HEK293T (cell line): ENCODE measurements at regions not wholly inside any gene's neighbourhood (a gene's known extent, or its start where the extent isn't known, plus 50 kb on each side); places are given as distances from the start of the nearest gene placed in this dataset.

Experiments
- CTCF ChIA-PET: fragments of 350-600 bp; formaldehyde crosslinking; extraction: SDS; loops from one replicate; lab custom pipeline; 2021; ENCODE audit warnings: antibody characterized with exemption, inconsistent platforms; lab: Yijun Ruan, JAX
- POLR2A ChIA-PET: fragments of 350-600 bp; formaldehyde crosslinking; extraction: SDS; loops from one replicate; lab custom pipeline; 2020; ENCODE audit warnings: antibody characterized with exemption, inconsistent platforms; lab: Yijun Ruan, JAX
- DNase-seq: peaks from one replicate; pipeline ENCODE4 v3.0.0; 2012; ENCODE audit warnings: mixed read lengths; ENCODE audit errors: extremely low spot score
- ARNT ChIP-seq: fragments of 450-650 bp; IDR thresholded peaks from 2 replicates; pipeline ENCODE4 v1.6.1; 2017; ENCODE audit warnings: mild to moderate bottlenecking
- BHLHE40 ChIP-seq: fragments of 450-650 bp; IDR thresholded peaks from 2 replicates; pipeline ENCODE4 v1.6.1; 2016; ENCODE audit warnings: mild to moderate bottlenecking, moderate library complexity, borderline replicate concordance
- CTBP1 ChIP-seq: fragments of 450-650 bp; IDR thresholded peaks from 2 replicates; pipeline ENCODE4 v1.6.1; 2016; ENCODE audit warnings: borderline replicate concordance
- ELF4 ChIP-seq: fragments of 450-650 bp; IDR thresholded peaks from 2 replicates; pipeline ENCODE4 v1.6.1; 2017; ENCODE audit warnings: antibody characterized with exemption
- FOXA1 ChIP-seq: fragments of 450-650 bp; IDR thresholded peaks from 2 replicates; pipeline ENCODE4 v1.6.1; 2016; ENCODE audit warnings: mild to moderate bottlenecking
- FOXK2 ChIP-seq: fragments of 450-650 bp; IDR thresholded peaks from 2 replicates; pipeline ENCODE4 v1.6.1; 2016; ENCODE audit warnings: mild to moderate bottlenecking
- FOXM1 ChIP-seq: fragments of 450-650 bp; IDR thresholded peaks from 2 replicates; pipeline ENCODE4 v1.6.1; 2017; ENCODE audit warnings: mild to moderate bottlenecking, borderline replicate concordance
- HDGF ChIP-seq: fragments of 450-650 bp; IDR thresholded peaks from 2 replicates; pipeline ENCODE4 v1.6.1; 2017; ENCODE audit warnings: antibody characterized with exemption, borderline replicate concordance
- L3MBTL2 ChIP-seq: fragments of 450-650 bp; conservative IDR thresholded peaks from 2 replicates; pipeline ENCODE4 v1.6.1; 2016; ENCODE audit warnings: mild to moderate bottlenecking
- LEF1 ChIP-seq: fragments of 450-650 bp; IDR thresholded peaks from 2 replicates; pipeline ENCODE4 v1.6.1; 2017; ENCODE audit warnings: mild to moderate bottlenecking, borderline replicate concordance
- NFRKB ChIP-seq: fragments of 450-650 bp; IDR thresholded peaks from 2 replicates; pipeline ENCODE4 v1.6.1; 2016; ENCODE audit warnings: mild to moderate bottlenecking, moderate library complexity
- PKNOX1 ChIP-seq: fragments of 450-650 bp; IDR thresholded peaks from 2 replicates; pipeline ENCODE4 v1.6.1; 2016
- SP1 ChIP-seq: fragments of 450-650 bp; IDR thresholded peaks from 2 replicates; pipeline ENCODE4 v1.6.1; 2017
- SUZ12 ChIP-seq: fragments of 450-650 bp; IDR thresholded peaks from 2 replicates; pipeline ENCODE4 v1.6.1; 2016; ENCODE audit warnings: mild to moderate bottlenecking
- TARDBP ChIP-seq: fragments of 450-650 bp; IDR thresholded peaks from 2 replicates; pipeline ENCODE4 v1.6.1; 2016
- ZNF384 ChIP-seq: fragments of 450-650 bp; IDR thresholded peaks from 2 replicates; pipeline ENCODE4 v1.6.1; 2016

GRCh38 chr1:189027512-189027911 is 1450.2 kb downstream of the BRINP3 start:
- ChIA-PET CTCF (no interaction called here), POLR2A (no interaction called here)
- TF ChIP-seq ARNT (no peak), FOXM1 (no peak), ELF4 (no peak), SUZ12 (no peak), CTBP1 (no peak), SP1 (no peak)
- DNase-seq, result no peak

DNA sequence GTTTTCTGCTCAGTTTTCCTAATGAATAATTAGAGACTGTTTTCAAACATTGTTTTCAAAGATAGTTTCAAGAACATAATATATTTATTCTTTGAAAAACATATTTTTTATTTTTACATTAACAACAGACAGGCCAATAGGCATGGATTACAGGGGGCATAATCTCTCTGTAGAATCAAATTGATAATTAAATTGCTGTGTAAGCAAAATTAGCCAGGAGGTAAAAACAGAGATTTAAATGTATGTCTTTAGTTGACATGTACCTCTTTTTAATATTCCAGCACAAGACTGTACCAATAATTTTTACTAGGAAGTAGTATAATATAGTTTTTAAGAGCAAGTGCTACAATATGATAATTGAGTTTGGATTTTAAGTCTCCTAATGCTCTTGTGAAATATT is 1444.5 kb downstream of the BRINP3 start:
- ChIA-PET POLR2A (no interaction called here), CTCF (no interaction called here)
- DNase-seq, result no peak
- TF ChIP-seq FOXM1 (no peak), L3MBTL2 (no peak), SUZ12 (no peak), NFRKB (no peak), FOXA1 (no peak), FOXK2 (no peak), SP1 (no peak), TARDBP (no peak), ELF4 (no peak), HDGF (no peak), BHLHE40 (no peak), ZNF384 (no peak), PKNOX1 (no peak), LEF1 (no peak), ARNT (no peak)

DNA sequence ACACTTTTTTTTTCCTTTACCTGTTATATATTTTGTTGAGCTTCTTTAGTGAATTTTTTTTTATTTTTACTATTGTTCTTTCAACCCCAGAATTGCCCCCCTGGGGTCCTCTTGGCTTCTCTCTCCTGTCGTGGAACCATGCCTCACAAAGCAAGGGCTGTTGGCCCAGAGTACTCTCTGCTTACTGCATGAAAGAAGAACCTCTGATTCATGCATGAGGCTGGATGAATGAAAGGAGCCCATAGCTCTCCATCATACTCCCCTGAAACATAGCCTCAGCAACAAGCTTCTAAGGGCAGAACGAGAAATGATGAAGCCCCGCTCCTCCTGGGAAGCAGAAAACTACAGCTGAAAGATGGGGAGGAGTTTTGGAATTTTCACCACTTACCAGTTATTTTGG is 1441.0 kb downstream of the BRINP3 start:
- no peak for TF ChIP-seq FOXM1
- TF ChIP-seq BHLHE40, result no peak
- TF ChIP-seq ARNT, result no peak
- no peak for TF ChIP-seq NFRKB
- POLR2A ChIA-PET, result no interaction called here
- DNase-seq, result no peak
- CTCF ChIA-PET, result no interaction called here

DNA sequence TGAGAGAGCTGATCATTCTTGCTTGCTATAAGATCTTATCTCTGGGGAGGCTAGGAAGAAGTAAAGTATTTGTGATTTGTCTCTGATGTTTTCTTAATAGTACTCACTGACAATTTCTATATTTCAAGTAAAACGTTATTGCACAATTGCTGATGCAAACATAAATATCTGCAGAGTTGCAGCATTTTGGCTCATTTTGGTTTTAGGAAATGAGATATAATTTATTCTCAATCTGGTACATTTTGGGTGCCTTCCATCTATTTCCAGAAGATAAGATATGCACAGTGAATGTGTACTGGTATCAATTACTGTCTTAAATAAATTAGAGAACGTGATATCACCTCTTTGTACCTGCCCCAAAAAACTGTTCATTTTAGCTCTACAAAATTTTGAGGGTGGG is 1431.5 kb downstream of the BRINP3 start:
- DNase-seq, result no peak
- CTCF ChIA-PET, result no interaction called here
- POLR2A ChIA-PET, result no interaction called here
- TF ChIP-seq FOXK2 (no peak), LEF1 (no peak), FOXM1 (no peak), L3MBTL2 (no peak), BHLHE40 (no peak), ARNT (no peak), HDGF (no peak), ELF4 (no peak)

- POLR2A ChIA-PET, result no interaction called here
- TF ChIP-seq NFRKB (no peak), L3MBTL2 (no peak), ZNF384 (no peak), SUZ12 (no peak), TARDBP (no peak), HDGF (no peak), SP1 (no peak), FOXA1 (no peak)
- CTCF ChIA-PET, result no interaction called here
- DNase-seq, result no peak
Observed at GRCh38 chr1:189084811-189085210, 1392.9 kb downstream of the BRINP3 start.

- no peak for DNase-seq
- POLR2A ChIA-PET, result no interaction called here
- TF ChIP-seq L3MBTL2 (no peak), BHLHE40 (no peak)
- CTCF ChIA-PET, result no interaction called here
Observed at GRCh38 chr1:189103956-189104355, 1373.7 kb downstream of the BRINP3 start.

- TF ChIP-seq CTBP1, result no peak
- TF ChIP-seq LEF1, result no peak
- DNase-seq, result no peak
- POLR2A ChIA-PET, result no interaction called here
- CTCF ChIA-PET, result no interaction called here
Observed at GRCh38 chr1:189117072-189117770, 1360.4 kb downstream of the BRINP3 start.

GRCh38 chr1:189121941-189122340 is 1355.7 kb downstream of the BRINP3 start:
- POLR2A ChIA-PET, result no interaction called here
- CTCF ChIA-PET, result no interaction called here
- DNase-seq, result no peak
- TF ChIP-seq HDGF (no peak), ZNF384 (no peak), ELF4 (no peak), SUZ12 (no peak), NFRKB (no peak), SP1 (no peak), FOXA1 (no peak), LEF1 (no peak), PKNOX1 (no peak), ARNT (no peak), L3MBTL2 (no peak), FOXM1 (no peak), CTBP1 (no peak)
